ENCODE measurements at regions not wholly inside any gene's neighbourhood (a gene's known extent, or its start where the extent isn't known, plus 50 kb on each side); places are given as distances from the start of the nearest gene placed in this dataset.

DNA sequence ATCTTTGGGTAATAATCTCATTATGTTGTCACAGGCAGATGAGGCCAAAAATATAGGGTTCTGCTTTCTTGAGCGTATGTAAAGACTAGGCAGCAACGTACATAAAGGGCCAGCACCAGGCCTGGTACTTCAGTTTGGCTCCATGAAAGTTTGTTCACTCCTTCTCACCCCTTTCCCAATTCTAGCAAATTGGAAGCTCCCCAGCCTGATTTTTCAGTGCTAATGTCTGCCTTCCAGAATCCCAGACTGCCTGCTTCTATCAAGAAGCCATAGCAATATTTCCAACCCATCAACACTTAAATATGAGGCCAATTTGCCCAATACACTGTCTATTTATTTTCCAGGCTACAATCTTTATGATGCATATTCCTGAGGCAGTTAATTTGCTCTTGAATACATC is 93.4 kb upstream of the PTPRT start:
- Histone ChIP-seq H3K27ac (no peak overlapping the region), H3K9me3 (replicated peaks) (peaks cover 4% of the 10 kb centered on the region; the same call in 1 of the 2 replicates), H3K4me1 (no peaks in the 10 kb centered on the region), H3K4me3 (no peak overlapping the region), H3K27me3 (no peaks in the 10 kb centered on the region), H3K36me3 (no peaks in the 10 kb centered on the region)
- DNase-seq: no peak

DNA sequence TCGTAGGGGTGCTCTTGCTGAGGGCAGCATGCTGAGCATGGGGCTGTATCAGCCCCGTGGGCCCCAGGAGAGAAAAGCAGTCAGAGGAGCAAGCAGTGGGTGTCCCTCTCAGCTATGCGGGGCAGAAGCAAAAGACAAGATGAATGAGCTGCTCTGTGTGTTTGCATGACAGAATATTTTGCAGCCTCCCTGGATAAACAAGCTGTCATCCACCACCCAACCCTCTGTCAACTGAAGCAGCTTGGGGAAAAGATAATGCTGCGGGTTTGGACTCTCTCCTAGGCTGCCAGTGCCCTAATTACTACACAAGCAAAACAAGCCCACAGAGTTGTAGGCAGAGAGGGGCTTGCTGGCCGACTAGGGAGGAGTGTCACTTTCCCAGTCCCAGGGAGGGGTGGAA is 82.3 kb upstream of the PTPRT start:
- H3K27ac ChIP-seq: no peak overlapping the region

DNA sequence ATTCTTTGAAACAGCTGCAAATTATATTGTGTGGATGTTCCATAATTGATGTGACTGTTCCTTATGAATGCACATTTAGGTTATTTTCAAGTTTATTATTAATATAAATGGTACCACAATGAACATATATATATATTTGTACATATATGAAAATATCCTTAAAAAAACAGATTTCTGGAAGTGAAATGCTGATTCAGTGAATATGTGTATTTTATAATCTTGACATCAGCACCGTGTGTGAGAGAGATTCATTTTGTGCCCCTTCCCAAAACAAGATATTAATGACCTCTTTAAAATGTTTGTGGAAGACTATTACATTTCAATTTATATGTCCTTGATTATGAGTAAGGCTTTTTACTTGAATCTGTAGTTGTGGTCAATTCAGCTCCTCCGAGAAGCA is 75.7 kb upstream of the PTPRT start:
- H3K36me3 ChIP-seq: no peaks in the 10 kb centered on the region
- no peaks in the 10 kb centered on the region for H3K4me1 ChIP-seq
- H3K9me3 ChIP-seq (replicated peaks): no peaks in the 10 kb centered on the region
- peaks cover 14% of the 10 kb centered on the region for H3K27me3 ChIP-seq
- H3K4me3 ChIP-seq: no peak overlapping the region
- H3K27ac ChIP-seq: no peak overlapping the region
- no peak for DNase-seq

More for the DNA sequence above, 82.3 kb upstream of the PTPRT start:
- Histone ChIP-seq H3K4me3 (no peak overlapping the region), H3K27me3 (peaks cover 23% of the 10 kb centered on the region), H3K4me1 (no peaks in the 10 kb centered on the region), H3K9me3 (replicated peaks) (no peaks in the 10 kb centered on the region; the same call in 1 of the 2 replicates), H3K36me3 (no peaks in the 10 kb centered on the region)
- no peak for DNase-seq

DNA sequence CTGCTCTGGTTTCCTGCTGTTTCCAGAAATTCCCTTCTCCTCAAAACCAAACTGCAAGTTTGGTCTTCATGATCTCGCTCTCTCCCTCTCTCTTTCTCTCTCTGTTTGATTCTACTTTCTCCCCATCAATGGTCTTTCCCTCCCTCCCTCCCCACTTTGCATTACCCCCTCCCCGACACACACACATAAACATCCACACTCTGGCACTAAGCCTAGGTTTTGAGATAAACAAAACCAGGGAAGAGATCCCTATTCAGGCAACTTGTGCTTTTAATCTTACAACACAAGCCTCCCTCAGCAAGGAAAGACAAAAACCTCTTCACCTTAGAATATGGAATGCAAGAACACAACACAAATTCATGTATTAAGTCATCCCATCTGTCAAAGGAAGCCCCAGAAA is 73.5 kb upstream of the PTPRT start:
- H3K4me3 ChIP-seq: no peak overlapping the region
- H3K9me3 ChIP-seq (replicated peaks): no peaks in the 10 kb centered on the region
- no peak for DNase-seq
- H3K4me1 ChIP-seq: no peaks in the 10 kb centered on the region
- no peak overlapping the region for H3K27ac ChIP-seq
- H3K36me3 ChIP-seq: no peaks in the 10 kb centered on the region
- peaks cover 3% of the 10 kb centered on the region for H3K27me3 ChIP-seq

DNA sequence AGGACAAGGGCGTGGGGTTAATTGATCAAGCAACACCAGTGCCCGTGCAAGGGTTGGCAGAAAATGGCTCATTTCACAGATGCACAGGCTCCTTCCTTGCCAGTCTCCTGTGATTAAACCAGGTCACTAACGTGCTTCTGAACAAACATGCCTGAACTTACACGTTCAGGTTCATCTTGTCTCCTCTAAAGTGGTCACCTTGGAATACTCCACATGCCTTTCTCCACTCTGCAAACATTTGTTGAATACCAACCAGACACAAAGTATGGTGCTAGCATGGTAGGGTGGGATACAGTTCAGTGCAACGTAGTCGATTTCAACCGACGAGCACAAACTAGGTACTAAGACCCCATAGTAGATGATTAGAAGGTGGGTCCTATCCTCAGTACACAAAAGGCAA is 72.6 kb upstream of the PTPRT start:
- no peaks in the 10 kb centered on the region for H3K4me1 ChIP-seq
- peaks cover 3% of the 10 kb centered on the region for H3K27me3 ChIP-seq
- no peaks in the 10 kb centered on the region for H3K36me3 ChIP-seq
- H3K9me3 ChIP-seq (replicated peaks): no peaks in the 10 kb centered on the region
- no peak overlapping the region for H3K4me3 ChIP-seq
- DNase-seq: no peak
- no peak overlapping the region for H3K27ac ChIP-seq

DNA sequence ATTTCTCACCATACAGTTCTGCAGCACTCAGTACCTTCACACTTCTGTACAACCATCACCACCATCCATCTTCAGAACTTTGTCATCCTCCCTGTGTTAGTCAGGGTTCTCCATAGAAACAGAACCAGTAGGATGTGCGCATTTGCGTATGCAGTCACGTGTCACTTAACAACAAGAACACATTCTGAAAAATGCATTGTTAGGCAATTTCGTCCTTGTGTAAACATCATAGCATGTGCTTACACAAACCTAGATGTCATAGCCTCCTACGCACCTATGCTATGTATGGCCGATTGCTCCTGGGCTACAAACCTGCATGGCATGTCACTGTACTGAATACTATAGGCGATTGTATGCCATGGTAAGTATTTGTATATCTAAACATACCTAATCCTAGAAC is 66.2 kb upstream of the PTPRT start:
- no peak for DNase-seq
- H3K27me3 ChIP-seq: peaks cover 5% of the 10 kb centered on the region; the same call in 1 of the 2 replicates
- no peaks in the 10 kb centered on the region for H3K4me1 ChIP-seq
- no peak overlapping the region for H3K4me3 ChIP-seq
- H3K9me3 ChIP-seq (replicated peaks): no peaks in the 10 kb centered on the region
- H3K27ac ChIP-seq: no peak overlapping the region
- H3K36me3 ChIP-seq: no peaks in the 10 kb centered on the region

DNA sequence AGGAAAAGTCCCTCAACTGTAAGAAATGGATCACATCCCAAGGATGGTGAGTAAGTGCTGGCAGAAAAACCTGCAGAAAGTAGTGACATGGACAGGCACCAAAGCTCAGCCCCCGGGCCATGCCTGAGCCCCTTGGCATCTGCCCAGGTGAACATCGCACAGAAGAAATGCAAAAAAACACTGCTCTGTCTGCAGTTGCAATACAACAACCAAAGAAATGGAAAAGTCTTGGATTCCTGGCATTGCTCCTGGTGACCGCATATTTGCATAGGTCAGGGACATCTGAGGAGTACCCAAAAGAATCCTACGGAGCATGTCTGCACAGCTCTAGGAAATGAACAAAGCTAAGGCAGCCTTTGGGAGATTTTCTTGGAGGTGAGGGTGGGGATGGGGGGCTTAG is 63.1 kb upstream of the PTPRT start:
- DNase-seq: no peak
- Histone ChIP-seq H3K9me3 (replicated peaks) (no peaks in the 10 kb centered on the region), H3K27ac (no peak overlapping the region), H3K36me3 (no peaks in the 10 kb centered on the region), H3K27me3 (peaks cover 8% of the 10 kb centered on the region), H3K4me3 (no peak overlapping the region), H3K4me1 (no peaks in the 10 kb centered on the region)

DNA sequence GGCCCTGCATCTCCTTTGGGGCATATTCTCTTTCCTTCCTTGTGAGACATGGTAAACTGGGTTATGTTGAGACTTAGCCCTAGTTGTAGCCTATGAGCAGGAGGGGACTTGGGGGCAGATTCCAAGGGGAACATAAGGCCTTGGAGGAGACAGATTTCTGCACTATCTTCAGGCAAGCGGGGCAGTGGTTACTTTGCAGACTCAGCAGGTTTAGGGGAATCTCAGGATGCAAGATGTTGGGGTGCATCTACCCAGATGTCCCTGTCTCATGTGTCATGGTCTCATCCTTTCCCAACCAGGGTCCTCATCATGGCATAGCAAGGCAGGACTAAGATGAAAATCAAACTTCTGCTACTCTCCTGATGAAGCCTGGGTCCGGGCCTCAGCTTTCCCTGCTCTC is 58.6 kb upstream of the PTPRT start:
- Histone ChIP-seq H3K27ac (no peak overlapping the region), H3K9me3 (replicated peaks) (no peaks in the 10 kb centered on the region), H3K27me3 (peaks cover 32% of the 10 kb centered on the region), H3K36me3 (no peaks in the 10 kb centered on the region), H3K4me1 (no peaks in the 10 kb centered on the region), H3K4me3 (no peak overlapping the region)
- DNase-seq: no peak

DNA sequence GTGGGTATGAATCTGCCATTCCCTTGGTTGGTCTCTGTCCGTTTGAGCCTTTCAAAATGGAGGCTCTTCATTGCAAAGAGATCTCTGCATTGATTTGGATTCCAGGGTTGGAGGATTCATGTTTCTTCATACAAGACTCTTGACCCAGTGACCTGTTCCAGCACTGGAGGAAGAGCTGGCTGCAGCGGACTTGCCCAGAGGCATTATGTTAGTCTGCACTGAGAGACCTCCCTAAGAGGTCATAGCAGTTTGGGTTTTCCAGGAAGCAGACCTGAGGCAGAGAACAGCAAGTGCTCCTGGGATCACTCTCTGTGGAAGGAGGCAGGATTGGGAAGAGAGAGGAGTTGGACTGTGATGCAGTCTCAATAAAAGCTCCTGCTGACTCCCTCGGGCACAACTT is 57.7 kb upstream of the PTPRT start:
- Histone ChIP-seq H3K27ac (no peak overlapping the region), H3K9me3 (replicated peaks) (no peaks in the 10 kb centered on the region), H3K4me1 (no peaks in the 10 kb centered on the region), H3K4me3 (no peak overlapping the region), H3K27me3 (peaks cover 27% of the 10 kb centered on the region; the same call in 1 of the 2 replicates), H3K36me3 (no peaks in the 10 kb centered on the region)
- DNase-seq: no peak

DNA sequence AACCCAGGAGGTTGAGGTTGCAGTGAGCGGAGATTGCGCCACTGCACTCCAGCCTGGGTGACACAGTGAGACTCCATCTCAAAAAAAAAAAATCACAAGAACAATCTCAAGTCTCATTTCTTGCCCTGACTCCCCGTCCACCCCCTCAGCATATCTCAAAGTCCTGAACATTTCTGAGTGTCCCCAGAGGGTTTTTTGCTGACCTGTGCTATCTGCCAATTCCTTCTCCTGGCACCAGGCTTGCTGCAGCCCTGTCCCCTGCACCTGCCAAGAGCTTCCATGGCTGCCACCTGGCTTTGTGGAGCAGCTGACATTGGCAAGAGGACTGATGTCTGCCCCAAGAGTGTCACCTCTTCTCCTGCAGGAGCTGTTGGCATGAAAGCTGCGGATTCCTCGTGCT is 54.9 kb upstream of the PTPRT start:
- H3K27ac ChIP-seq: no peak overlapping the region
- H3K4me3 ChIP-seq: no peak overlapping the region
- H3K9me3 ChIP-seq (replicated peaks): no peaks in the 10 kb centered on the region
- DNase-seq: no peak
- H3K27me3 ChIP-seq: peaks cover 24% of the 10 kb centered on the region; the same call in 1 of the 2 replicates
- no peaks in the 10 kb centered on the region for H3K36me3 ChIP-seq
- no peaks in the 10 kb centered on the region for H3K4me1 ChIP-seq

DNA sequence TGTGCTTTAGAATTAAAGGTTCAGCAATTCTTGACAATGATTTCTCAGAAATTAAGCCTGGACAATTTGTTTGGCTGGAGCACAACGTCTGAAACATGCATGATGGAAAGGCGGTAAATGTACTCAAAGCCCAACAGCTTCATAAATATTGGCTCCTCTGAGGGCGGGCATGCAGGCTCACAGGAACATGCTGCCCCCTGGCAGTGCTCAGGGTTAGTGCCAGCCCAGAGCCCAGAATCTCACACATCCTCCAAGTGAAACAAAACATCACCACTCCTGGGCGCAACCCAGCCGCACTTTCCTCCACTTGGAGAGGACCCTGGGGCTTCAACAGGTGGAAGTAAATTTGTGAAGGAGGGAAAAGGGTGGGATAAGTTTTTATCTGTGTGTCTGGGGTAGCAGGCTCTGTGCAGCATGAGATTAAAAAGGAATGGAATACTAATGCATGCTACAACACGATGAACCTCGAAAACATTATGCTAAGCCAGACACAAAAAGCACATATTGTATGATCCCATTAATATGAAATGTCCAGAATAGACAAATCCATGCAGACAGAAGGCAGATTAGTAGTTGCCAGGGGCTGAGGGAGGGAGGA is 54.1 kb upstream of the PTPRT start:
- peak; percentile 44 to 64 for DNase-seq
- no peaks in the 10 kb centered on the region for H3K36me3 ChIP-seq
- peaks cover 24% of the 10 kb centered on the region; the same call in 1 of the 2 replicates for H3K27me3 ChIP-seq
- H3K4me3 ChIP-seq: no peak overlapping the region
- H3K4me1 ChIP-seq: no peaks in the 10 kb centered on the region
- H3K27ac ChIP-seq: no peak overlapping the region
- H3K9me3 ChIP-seq (replicated peaks): no peaks in the 10 kb centered on the region

DNA sequence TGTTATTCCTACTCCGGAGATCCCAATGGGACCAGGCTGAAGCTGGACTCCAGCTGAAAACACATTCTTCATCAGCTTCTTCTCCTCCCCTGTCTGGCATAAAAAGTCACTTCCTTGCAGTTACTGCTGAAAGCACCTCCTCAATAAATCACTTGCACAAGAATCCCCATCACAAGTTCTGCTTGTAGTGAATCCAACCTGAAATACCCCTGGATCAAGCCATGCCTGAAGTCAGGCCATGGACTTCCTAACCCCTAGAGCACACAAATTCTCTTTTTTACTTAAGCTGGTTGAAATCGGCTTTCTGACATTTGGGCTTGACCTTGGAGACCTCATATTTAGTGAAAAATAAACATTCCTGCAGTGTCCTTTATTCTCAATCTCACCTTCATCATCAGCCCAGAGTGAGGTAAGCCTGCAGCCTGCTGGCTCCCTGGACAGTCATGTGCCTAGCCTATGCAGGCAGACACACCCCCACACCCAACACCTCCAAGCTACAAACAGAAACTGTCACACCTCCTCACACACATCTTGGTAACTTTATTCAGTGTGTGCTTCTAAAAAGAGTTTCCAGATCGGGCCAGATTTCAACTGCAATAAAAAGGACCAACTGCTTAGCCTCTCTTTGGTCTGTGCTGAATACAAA is 51.5 kb upstream of the PTPRT start:
- no peaks in the 10 kb centered on the region for H3K4me1 ChIP-seq
- no peaks in the 10 kb centered on the region for H3K36me3 ChIP-seq
- no peak overlapping the region for H3K27ac ChIP-seq
- H3K4me3 ChIP-seq: no peak overlapping the region
- peaks cover 23% of the 10 kb centered on the region; the same call in 1 of the 2 replicates for H3K27me3 ChIP-seq
- no peaks in the 10 kb centered on the region for H3K9me3 ChIP-seq (replicated peaks)
- no peak for DNase-seq

Measured in SJCRH30 (cell line).